ENCODE measurements at regions not wholly inside any gene's neighbourhood (a gene's known extent, or its start where the extent isn't known, plus 50 kb on each side); places are given as distances from the start of the nearest gene placed in this dataset.

DNA sequence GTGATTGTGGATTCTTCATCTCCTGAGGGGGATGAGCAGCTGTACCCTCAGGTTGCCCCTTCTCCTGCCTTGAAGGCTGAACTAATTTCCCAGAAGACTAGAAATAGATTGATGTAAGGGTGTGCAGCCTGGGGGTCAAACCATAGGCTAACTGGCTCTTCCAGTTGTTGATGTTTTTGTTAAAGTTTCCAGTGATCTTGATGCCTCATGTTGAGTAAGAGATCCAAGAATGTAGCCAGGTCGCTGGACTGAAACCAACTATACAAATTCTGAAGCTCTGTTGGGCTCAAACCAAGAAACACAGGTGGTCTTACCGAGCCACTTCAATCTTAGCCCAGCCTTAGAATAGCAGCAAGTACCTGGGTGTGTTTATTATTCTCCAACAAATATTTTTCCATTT is 391.8 kb downstream of the KLF5 start:
- TF ChIP-seq YY1 (IDR thresholded peaks at IDR 0.05; ENCODE audit: insufficient read depth, insufficient read length) (no peak), SUZ12 (IDR thresholded peaks at IDR 0.05; ENCODE audit: extremely low read depth, insufficient read depth, insufficient read length) (no peak)
